HCT116 (cell line): ENCODE measurements at regions not wholly inside any gene's neighbourhood (a gene's known extent, or its start where the extent isn't known, plus 50 kb on each side); places are given as distances from the start of the nearest gene placed in this dataset.

Source experiments
- ATAC-seq: fragments of 200-7000 bp; cut with Tn5 transposase; 2 replicates; pipeline ENCODE4 v1.9.1; 2020; ENCODE audit warnings: mild to moderate bottlenecking, moderate library complexity
- BruUV-seq: library from RNA; stranded (reverse); fragments of 400-500 nt; replicated peaks from 2 replicates; lab custom pipeline; 2021; lab: Mats Ljungman, UMichigan
- CTCF ChIA-PET: fragments of 300-600 bp; sonication (Branson Sonifier 250); formaldehyde crosslinking; loops from one replicate; lab custom pipeline; 2021; ENCODE audit warnings: antibody characterized with exemption; lab: Charles Lee
- POLR2A ChIA-PET: fragments of 300-600, 350-600 bp; sonication (Branson Sonifier 250); formaldehyde crosslinking; loops from one replicate; lab custom pipeline; 2021; ENCODE audit warnings: antibody characterized with exemption; lab: Charles Lee
- RAD21 ChIA-PET, 2 experiments: fragments of 300-600 bp; sonication (Branson Sonifier 250); formaldehyde crosslinking; loops; one replicate each; lab custom pipeline; 2023; ENCODE audit warnings: low total read pairs in 2 of 2; ENCODE audit not compliant: uncharacterized antibody in 2 of 2, unreplicated experiment in 2 of 2, low non-redundant PET in 1 of 2; lab: Charles Lee
- DNase-seq: peaks from one replicate; pipeline ENCODE4 v3.0.0-alpha.2; 2010; ENCODE audit warnings: low read depth, low spot score
- H2AFZ ChIP-seq: fragments of 200-600 bp; shearing (Covaris generic), sonication (generic); 2 replicates; pipeline ENCODE4 v1.6.1; 2017; ENCODE audit warnings: low read depth, mixed run types, mixed read lengths, antibody characterized with exemption, low read length; ENCODE audit not compliant: poor library complexity, severe bottlenecking
- H3K27ac ChIP-seq: 2 replicates; pipeline ENCODE4 v1.5.1; 2012; ENCODE audit warnings: low read depth, low read length
- H3K27me3 ChIP-seq: fragments of 200-600 bp; sonication (generic); 2 replicates; pipeline ENCODE4 v1.6.1; 2016; ENCODE audit warnings: mixed run types, low read length, mixed read lengths; ENCODE audit not compliant: insufficient read depth
- H3K36me3 ChIP-seq, 2 experiments: fragments of 200-500 bp in 1 of 2; fragments of 200-600 bp in 1 of 2; sonication (Bioruptor generic) in 1 of 2; sonication (generic) in 1 of 2; 2 replicates each; pipeline versions ENCODE4 v1.5.1 to v1.6.1; 2014 to 2016; ENCODE audit warnings: low read length in 2 of 2, inconsistent platforms in 1 of 2, mixed read lengths in 1 of 2, mixed run types in 1 of 2; ENCODE audit not compliant: insufficient read depth in 2 of 2, control insufficient read depth in 1 of 2
- H3K4me1 ChIP-seq, 2 experiments: fragments of 200-600 bp in 1 of 2; sonication (generic) in 1 of 2; 2 replicates each; pipeline versions ENCODE4 v1.5.1 to v1.6.1; 2012 to 2017; ENCODE audit warnings: low read length in 2 of 2, inconsistent platforms in 1 of 2, mild to moderate bottlenecking in 1 of 2, mixed read lengths in 1 of 2, mixed run types in 1 of 2, moderate library complexity in 1 of 2; ENCODE audit not compliant: insufficient read depth in 2 of 2, control insufficient read depth in 1 of 2
- H3K4me2 ChIP-seq: fragments of 200-600 bp; sonication (generic); 2 replicates; pipeline ENCODE4 v1.6.1; 2017; ENCODE audit warnings: mixed run types, low read length, mixed read lengths
- H3K4me3 ChIP-seq, 2 experiments: fragments of 200-600 bp in 1 of 2; sonication (generic) in 1 of 2; replicated peaks in 1 of 2; 2 replicates each; pipeline ENCODE4 v1.5.1; 2011 to 2016; ENCODE audit warnings: low read length in 2 of 2, control low read depth in 1 of 2, low read depth in 1 of 2, mild to moderate bottlenecking in 1 of 2, mixed read lengths in 1 of 2, mixed run types in 1 of 2
- H3K79me2 ChIP-seq: fragments of 200-600 bp; sonication (generic); 2 replicates; pipeline ENCODE4 v1.6.1; 2017; ENCODE audit warnings: mild to moderate bottlenecking, mixed run types, low read length, moderate library complexity, mixed read lengths; ENCODE audit not compliant: insufficient read depth
- H3K9ac ChIP-seq: fragments of 200-600 bp; sonication (generic); 2 replicates; pipeline ENCODE4 v1.6.1; 2016; ENCODE audit warnings: low read length, mixed read lengths
- H3K9me2 ChIP-seq: fragments of 200-600 bp; sonication (generic), shearing (Covaris generic); 2 replicates; pipeline ENCODE4 v1.6.1; 2017; ENCODE audit warnings: mixed run types, mild to moderate bottlenecking, moderate library complexity; ENCODE audit not compliant: insufficient read depth
- H3K9me3 ChIP-seq, 2 experiments: fragments of 200-500 bp in 1 of 2; fragments of 200-600 bp in 1 of 2; sonication (Bioruptor generic) in 1 of 2; sonication (generic) in 1 of 2; 2 replicates each; pipeline ENCODE4 v1.6.1; 2014 to 2017; ENCODE audit warnings: low read length in 2 of 2, mixed read lengths in 2 of 2, inconsistent platforms in 1 of 2, low read depth in 1 of 2, mild to moderate bottlenecking in 1 of 2, mixed run types in 1 of 2, moderate library complexity in 1 of 2; ENCODE audit not compliant: control insufficient read depth in 1 of 2, insufficient read depth in 1 of 2
- H4K20me1 ChIP-seq: fragments of 200-600 bp; sonication (generic), shearing (Covaris generic); 2 replicates; pipeline ENCODE4 v1.6.1; 2017; ENCODE audit warnings: mixed run types, mild to moderate bottlenecking, moderate library complexity; ENCODE audit not compliant: insufficient read depth
- EGR1 ChIP-seq: IDR thresholded peaks from 2 replicates; pipeline ENCODE4 v1.6.1; 2012; ENCODE audit warnings: low read depth
- ELF1 ChIP-seq: IDR thresholded peaks from 2 replicates; pipeline ENCODE4 v1.6.1; 2012; ENCODE audit warnings: low read depth, borderline replicate concordance
- EZH2 ChIP-seq: fragments of 200-600 bp; sonication (generic); IDR thresholded peaks from 2 replicates; pipeline ENCODE4 v1.6.1; 2017; ENCODE audit warnings: antibody characterized with exemption, mixed run types
- EZH2phosphoT487 ChIP-seq: fragments of 200-600 bp; IDR thresholded peaks from 2 replicates; pipeline ENCODE4 v1.6.1; 2018; ENCODE audit warnings: antibody characterized with exemption, borderline replicate concordance
- FOSL1 ChIP-seq: IDR thresholded peaks from 2 replicates; pipeline ENCODE4 v1.6.1; 2012; ENCODE audit warnings: low read depth
- POLR2AphosphoS5 ChIP-seq: IDR thresholded peaks from 2 replicates; pipeline ENCODE4 v1.6.1; 2011; ENCODE audit warnings: mild to moderate bottlenecking, low read depth, low read length, moderate library complexity
- RAD21 ChIP-seq: IDR thresholded peaks from 2 replicates; pipeline ENCODE4 v1.6.1; 2012; ENCODE audit warnings: low read depth, mild to moderate bottlenecking
- SIN3A ChIP-seq: IDR thresholded peaks from 2 replicates; pipeline ENCODE4 v1.6.1; 2012; ENCODE audit warnings: low read depth
- SP1 ChIP-seq: IDR thresholded peaks from 2 replicates; pipeline ENCODE4 v1.6.1; 2012; ENCODE audit warnings: low read depth
- TCF7L2 ChIP-seq: IDR thresholded peaks from 2 replicates; pipeline ENCODE4 v1.7.0; 2011; ENCODE audit warnings: borderline replicate concordance, inconsistent platforms; ENCODE audit not compliant: insufficient read depth, insufficient read length; ENCODE audit errors: extremely low read depth
- YY1 ChIP-seq: IDR thresholded peaks from 2 replicates; pipeline ENCODE4 v1.6.1; 2011; ENCODE audit warnings: low read length, low read depth, moderate library complexity, mild to moderate bottlenecking; ENCODE audit not compliant: insufficient replicate concordance; ENCODE audit errors: extremely low read depth
- ZFX ChIP-seq: fragments of 450-650 bp; IDR thresholded peaks from 2 replicates; pipeline ENCODE4 v1.6.1; 2017
- intact Hi-C: fragments of 100-400 bp; cut with micrococcal nuclease; formaldehyde crosslinking; loops from 2 replicates; pipeline ENCODE4 v1.10.0; 2022
- TF ChIP-seq, protein P1 (sequence below): IDR thresholded peaks from 2 replicates; pipeline ENCODE4 v1.6.1; 2011; ENCODE audit warnings: mild to moderate bottlenecking, low read length, moderate library complexity; ENCODE audit not compliant: insufficient replicate concordance; ENCODE audit errors: extremely low read depth
- TF ChIP-seq, protein P2 (sequence below): IDR thresholded peaks from 2 replicates; pipeline ENCODE4 v1.6.1; 2012

DNA sequence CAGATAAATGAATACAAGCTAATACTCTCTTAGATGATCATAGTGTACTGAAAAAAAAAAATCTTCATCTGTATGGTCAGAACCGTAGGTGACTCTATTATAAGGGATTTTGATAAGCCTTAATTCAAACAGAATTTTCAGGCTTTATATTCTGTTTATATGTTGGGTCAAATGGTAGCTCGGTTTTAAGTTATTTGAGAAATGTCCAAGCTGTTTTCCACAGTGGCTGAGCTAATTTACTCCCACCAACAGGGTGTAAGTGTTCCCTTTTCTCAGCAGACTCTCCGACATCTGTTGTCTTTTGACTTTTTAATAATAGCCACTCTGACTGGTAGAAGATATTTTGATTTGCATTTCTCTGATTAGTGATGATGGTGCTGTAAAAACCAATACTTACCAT lies 328.8 kb upstream of the MAGI2 start:
- no TSS peak for BruUV-seq
- CTCF ChIA-PET = no interaction called here
- RAD21 ChIA-PET = no interaction called here

More for the DNA sequence above, 328.8 kb upstream of the MAGI2 start:
- no peaks in the 10 kb centered on the region for H3K27me3 ChIP-seq
- no peak overlapping the region for H3K27ac ChIP-seq
- POLR2A ChIA-PET = no interaction called here
- H3K36me3 ChIP-seq = no peaks in the 10 kb centered on the region
- DNase-seq (no peak), ATAC-seq (no peak)
- H3K79me2 ChIP-seq = no peaks in the 10 kb centered on the region
- H3K4me3 ChIP-seq = no peak overlapping the region
- H3K4me1 ChIP-seq = no peaks in the 10 kb centered on the region
- no peaks in the 10 kb centered on the region for H3K9me3 ChIP-seq
- intact Hi-C loops = no loop called here
- no peak overlapping the region for H3K4me2 ChIP-seq
- no peaks in the 10 kb centered on the region for H4K20me1 ChIP-seq
- H3K9me2 ChIP-seq = no peaks in the 10 kb centered on the region
- TF ChIP-seq SIN3A (no peak), EGR1 (no peak), SP1 (no peak), EZH2phosphoT487 (no peak), RAD21 (no peak), ELF1 (no peak), POLR2AphosphoS5 (no peak), EZH2 (no peak), TCF7L2 (no peak), FOSL1 (no peak), ZFX (no peak), YY1 (no peak)
- TF ChIP-seq, protein P1, sequence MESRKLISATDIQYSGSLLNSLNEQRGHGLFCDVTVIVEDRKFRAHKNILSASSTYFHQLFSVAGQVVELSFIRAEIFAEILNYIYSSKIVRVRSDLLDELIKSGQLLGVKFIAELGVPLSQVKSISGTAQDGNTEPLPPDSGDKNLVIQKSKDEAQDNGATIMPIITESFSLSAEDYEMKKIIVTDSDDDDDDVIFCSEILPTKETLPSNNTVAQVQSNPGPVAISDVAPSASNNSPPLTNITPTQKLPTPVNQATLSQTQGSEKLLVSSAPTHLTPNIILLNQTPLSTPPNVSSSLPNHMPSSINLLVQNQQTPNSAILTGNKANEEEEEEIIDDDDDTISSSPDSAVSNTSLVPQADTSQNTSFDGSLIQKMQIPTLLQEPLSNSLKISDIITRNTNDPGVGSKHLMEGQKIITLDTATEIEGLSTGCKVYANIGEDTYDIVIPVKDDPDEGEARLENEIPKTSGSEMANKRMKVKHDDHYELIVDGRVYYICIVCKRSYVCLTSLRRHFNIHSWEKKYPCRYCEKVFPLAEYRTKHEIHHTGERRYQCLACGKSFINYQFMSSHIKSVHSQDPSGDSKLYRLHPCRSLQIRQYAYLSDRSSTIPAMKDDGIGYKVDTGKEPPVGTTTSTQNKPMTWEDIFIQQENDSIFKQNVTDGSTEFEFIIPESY = no peak
- TF ChIP-seq, protein P2, sequence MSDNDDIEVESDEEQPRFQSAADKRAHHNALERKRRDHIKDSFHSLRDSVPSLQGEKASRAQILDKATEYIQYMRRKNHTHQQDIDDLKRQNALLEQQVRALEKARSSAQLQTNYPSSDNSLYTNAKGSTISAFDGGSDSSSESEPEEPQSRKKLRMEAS = no peak
- H3K9ac ChIP-seq = no peak overlapping the region
- H2AFZ ChIP-seq = peak overlapping the region; percentile 3
